ENCODE measurements at regions not wholly inside any gene's neighbourhood (a gene's known extent, or its start where the extent isn't known, plus 50 kb on each side); places are given as distances from the start of the nearest gene placed in this dataset.

GRCh38 chr2:160952464-160953254 is 207.6 kb upstream of the TANK start:
- DNase-seq (ENCODE audit: low read depth in 3 of 3) = no peak

DNA sequence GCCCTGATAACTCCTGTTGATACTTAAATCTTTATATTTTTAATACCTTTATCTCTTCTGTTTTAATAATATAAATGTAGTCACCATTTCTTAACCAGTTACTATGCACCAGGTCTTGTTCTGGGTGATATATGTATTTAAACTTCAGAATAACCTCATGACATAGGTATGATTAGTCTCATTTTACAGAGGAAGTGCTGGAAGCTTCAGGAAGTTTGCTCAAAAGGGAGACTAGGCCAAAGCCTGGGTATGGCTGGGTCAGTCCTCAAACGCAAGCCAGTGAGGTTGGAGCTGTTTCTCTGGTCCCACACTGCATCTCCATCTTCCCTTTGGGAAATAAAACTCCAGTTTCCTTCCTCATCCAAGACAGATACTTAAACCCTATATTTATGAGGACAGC is 204.7 kb upstream of the TANK start:
- DNase-seq (ENCODE audit: low read depth in 3 of 3) = no peak

DNA sequence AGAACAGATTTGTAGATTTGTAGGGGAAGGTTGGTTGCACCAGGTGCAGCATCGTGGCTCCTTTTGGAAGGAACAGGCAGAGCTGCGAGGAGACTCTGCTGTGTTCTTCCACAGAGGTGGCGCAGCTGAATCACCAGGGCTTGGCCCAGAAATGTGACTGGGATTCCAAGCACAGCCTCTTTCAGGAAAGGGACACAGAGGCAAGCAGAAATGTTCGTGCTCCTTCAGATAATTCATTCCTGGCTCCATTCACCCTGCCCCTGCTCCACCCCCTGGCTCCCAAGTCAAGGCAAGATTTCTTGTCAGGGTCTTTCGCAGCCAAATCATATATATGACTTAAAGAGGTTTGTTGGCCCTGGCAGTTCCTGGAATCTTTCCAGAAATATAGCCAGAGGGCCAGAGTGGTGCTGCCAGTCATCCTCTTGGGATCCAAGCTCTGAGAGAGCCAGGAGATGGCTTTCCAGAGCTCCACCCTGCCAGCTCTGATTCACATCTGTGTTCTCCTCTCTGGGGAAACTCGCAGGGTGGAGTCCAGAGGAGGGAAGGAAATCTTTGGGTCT is 203.9 kb upstream of the TANK start:
- DNase-seq (ENCODE audit: low read depth in 3 of 3) = no peak

DNA sequence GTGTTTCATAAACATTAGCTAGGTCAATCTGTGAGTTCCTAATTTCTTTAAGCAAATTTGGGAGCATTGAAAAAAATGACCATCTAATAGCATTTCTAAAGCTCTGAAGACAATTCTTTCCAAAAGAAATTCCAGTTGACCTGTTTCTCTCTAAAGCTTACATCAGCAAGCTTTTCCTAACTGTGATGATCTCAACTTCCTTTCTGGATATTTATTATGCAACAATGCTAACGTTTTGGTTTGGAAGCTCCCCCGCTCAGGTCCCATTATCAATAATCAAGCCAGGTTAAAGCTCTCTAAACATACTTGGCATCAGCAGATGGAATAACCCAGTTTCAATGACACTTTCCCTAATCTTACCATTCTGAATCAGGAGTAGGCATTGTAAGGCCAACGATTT is 196.3 kb upstream of the TANK start:
- DNase-seq (ENCODE audit: low read depth in 3 of 3) = no peak

GRCh38 chr2:160967523-160967922 is 192.7 kb upstream of the TANK start:
- DNase-seq (ENCODE audit: low read depth in 3 of 3) = no peak

DNA sequence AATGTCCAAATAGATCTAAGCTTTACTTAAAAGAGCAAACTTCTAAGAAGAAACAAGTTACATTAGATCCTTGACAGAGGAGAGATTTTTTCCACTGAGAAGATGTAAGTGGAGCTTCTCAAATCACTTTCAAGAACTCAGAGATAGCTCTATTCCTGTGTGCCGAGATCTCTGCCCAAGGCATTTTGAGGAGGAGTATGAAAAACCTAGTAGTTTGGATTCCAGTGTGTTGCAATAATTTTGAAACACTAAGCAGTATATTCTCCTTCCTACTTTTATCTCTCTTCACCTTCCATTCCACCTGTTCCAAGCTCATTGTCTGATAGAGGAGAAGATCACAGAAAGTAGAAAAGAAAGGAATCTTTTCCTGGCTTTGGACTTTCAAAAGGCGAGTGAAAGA is 192.0 kb upstream of the TANK start:
- DNase-seq (ENCODE audit: low read depth in 3 of 3) = no peak

DNA sequence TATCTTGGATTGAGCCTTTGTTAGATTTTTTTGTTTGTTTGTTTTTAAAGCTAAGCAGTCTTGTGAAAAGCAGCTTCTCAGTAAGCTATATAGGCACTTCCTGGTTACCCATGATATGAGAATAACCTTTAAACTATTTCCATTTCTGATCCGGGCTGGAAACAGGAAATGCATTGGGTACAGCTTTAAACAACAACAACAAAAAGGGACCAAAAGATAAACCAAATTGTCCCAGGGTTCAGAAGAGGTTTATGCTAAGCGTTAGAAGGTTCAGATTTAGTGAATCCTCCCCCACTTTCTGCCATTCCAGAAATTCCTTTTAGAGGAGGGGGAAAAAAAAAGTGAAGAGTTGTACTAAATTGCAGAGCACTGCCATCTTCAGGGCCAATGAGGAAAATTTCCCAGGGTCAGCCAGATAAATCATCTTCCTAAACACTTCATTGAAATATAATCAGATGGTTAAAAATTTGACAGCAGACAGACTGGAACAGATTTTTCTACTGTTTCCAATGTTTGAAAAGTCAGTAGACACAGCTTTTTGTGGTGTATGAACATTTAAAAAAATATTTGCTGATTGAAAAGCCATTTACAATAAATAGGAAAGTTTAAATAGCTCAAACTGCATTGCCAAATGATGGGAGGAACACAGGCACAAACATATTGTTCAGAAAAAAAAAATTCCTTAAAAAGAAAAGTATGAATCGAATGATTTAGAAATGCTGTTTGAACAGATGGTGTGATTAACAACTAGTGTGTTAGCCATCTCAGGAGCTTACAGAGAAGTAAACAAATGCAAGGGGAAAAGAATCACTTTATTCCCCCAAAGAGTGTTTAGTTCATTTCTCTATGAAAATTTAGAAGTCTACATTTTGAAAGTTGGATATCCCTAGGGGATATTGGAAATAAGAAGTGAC is 189.9 kb upstream of the TANK start:
- DNase-seq (ENCODE audit: low read depth in 3 of 3) = no peak

- no peak for DNase-seq (ENCODE audit: low read depth in 3 of 3)
Measured at GRCh38 chr2:160973991-160974390, 186.2 kb upstream of the TANK start.

DNA sequence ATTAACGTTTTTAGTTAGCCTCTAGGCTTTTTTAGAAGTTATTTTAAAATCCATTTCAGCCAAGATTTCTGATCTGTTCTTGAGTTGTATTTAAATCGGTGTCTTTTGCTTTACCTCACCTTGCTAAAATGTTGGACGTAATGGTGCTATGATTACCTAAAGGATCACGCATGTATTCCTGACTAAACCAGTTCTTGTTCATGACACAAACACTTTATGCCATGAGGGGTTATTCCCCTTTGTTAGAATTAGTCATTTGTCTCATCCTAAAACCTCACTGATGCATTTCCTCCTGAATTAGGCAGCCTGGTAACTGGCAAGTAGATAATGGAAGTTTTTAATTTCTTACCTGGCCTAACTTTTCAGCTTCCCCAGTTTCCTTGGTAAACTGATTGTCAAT is 185.4 kb upstream of the TANK start:
- no peak for DNase-seq (ENCODE audit: low read depth in 3 of 3)

DNA sequence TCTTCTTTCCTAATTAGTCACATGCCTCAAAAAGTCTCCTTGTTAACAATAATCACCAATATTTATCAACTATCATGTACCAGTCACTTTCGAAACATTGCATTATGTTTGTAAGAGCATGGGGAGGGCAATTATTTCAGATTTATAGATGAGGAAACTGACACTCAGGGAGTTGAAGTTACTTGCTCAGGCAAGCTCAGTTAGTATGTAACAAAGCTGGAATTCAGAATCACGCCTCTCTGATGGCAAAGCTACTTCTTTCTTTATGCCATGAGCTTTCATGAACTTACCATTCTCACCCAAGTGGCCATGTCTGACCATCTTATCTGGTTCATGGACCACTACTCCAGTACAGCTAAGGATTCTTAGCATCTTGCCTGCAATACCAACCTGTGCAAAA is 183.4 kb upstream of the TANK start:
- DNase-seq (ENCODE audit: low read depth in 3 of 3) = no peak

DNA sequence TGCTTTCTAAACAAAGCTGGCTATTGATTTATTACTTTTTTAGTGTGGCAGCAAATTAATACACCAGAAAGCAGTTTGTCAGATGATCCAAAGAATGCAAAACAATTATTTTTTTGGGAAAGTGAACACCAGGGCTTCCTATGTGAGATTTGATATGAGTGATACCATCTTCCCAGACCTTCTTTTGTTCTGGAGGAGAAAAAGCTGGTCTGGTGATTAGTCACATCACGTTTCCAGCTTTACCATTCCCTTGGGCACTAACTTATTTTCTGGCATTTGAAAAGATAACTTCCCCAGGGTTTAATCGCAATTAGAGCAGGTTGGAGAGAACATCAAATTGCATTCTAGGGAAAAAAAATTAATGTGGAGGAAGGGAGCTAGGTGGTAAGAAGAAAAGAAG is 182.9 kb upstream of the TANK start:
- no peak for DNase-seq (ENCODE audit: low read depth in 3 of 3)

- no peak for DNase-seq (ENCODE audit: low read depth in 3 of 3)
Measured at GRCh38 chr2:160977854-160978253, 182.4 kb upstream of the TANK start.

GRCh38 chr2:160984426-160985077 is 175.7 kb upstream of the TANK start:
- DNase-seq (ENCODE audit: low read depth in 3 of 3) = no peak

- no peak for DNase-seq (ENCODE audit: low read depth in 3 of 3)
Measured at GRCh38 chr2:160989778-160990177, 170.4 kb upstream of the TANK start.

DNA sequence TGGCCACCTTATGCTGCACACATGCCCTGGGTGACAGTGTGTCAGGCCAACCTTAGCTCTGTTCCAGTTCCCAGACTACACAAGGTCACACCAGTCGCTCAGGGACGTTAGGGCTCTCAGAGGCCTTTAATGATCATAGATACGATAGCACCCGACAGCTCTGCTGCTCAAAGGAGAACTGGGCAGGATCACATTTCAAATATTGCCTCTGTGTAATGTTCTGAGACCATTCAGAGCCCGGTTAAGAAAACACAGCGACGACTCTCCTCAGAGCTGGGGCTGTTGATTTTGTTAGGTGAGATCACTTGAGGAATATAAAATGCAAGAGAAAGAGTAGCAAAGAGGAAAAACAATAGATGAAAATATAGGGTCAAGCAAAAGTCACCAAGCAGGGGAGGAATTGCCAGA is 166.6 kb upstream of the TANK start:
- no peak for DNase-seq (ENCODE audit: low read depth in 3 of 3)

DNA sequence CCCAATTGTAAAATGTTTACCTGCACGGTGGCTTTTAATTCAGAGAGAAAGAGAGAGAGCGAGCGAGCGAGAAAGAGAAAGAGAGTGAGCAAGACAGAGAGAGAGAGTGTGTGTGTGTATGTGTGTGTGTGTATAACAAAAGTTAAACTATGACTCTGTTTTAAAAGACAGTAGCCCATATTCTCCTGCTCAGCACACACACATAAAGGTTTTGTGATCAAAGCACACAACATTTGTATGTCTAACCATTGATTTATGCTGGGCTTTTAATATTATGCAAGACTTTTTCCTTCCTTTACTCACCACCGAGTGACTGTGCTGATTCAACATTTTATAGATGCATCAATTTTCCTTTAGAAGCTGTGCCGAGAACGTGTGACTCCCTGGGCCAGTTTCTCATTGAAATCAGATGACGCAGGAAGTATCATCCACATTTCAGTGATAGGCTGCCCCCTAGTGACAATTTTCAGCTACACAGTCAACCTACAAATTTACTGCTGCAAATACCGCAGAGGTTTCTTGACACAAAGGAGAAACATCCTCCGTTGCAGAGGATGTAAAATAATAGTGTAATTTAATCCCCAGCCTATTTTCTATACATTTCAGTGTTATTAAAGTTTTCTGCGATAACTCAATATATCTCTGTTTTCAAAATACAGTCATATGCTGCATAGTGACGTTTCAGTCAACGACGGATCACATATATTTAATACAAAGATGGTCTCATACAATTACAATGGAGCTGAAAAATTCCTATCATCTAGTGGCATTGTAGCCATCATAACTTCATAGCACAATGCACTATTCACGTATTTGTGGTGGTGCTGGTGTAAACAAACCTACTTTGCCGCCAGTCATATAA is 165.9 kb upstream of the TANK start:
- DNase-seq (ENCODE audit: low read depth in 3 of 3) = peak; percentile 12 to 67 (median 42)

DNA sequence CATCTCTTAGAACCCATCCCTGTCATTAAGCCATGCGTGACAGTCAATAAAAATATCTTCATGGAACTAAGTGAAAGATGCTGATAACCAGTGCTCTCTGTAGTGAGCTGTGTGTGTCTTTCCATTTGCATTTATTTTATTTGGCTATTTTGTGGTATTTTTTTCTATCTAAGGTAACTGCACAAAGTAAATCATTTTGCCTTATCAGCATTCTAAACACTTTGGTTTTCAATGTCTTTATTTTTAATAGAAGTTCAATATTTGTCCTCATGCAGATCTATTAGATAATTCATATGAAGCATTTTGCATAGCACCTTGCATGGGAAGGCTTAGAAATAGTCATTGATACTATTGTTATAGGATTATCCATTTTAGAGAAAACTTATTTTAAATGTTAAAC is 163.6 kb upstream of the TANK start:
- no peak for DNase-seq (ENCODE audit: low read depth in 3 of 3)

DNA sequence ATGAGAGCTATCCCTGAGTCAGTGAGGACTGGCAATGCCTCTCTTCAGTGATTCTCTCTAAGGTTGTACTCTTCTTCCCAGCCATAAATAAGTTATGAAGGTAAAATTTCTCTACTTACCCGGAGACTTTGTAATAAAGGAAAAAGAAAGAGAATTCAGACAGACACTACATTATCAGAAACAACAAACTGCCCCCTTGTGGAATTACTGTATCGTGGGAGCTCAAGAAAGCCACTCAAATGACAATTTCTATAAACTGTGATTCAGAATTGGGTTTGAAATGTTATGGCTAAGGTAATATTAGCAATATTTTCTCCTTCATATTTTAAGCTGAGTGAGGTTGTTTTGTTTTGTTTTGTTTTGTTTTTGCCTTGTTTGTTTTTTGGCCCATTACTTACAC is 155.8 kb upstream of the TANK start:
- DNase-seq (ENCODE audit: low read depth in 3 of 3) = no peak

- DNase-seq (ENCODE audit: low read depth in 3 of 3) = no peak
Measured at GRCh38 chr2:161005170-161005569, 155.1 kb upstream of the TANK start.

DNA sequence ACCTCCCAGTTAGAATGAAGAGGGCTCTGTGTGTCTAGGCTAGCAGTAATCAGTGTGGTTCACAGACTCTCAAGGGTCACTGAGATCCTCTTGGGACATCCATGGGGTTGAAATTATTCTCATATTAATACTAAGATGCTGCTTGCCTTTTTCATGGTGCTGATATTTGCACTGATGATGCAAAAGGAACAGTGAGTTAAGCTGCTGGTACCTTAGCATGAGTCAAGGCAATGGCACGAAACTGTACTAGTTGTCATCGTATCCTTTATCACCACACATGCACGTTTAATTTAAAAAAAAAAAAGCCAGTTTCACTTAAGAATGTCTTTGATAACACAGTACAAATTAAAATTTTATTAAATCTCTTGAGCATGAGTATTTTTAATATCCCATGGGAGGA is 151.9 kb upstream of the TANK start:
- DNase-seq (ENCODE audit: low read depth in 3 of 3) = no peak

DNA sequence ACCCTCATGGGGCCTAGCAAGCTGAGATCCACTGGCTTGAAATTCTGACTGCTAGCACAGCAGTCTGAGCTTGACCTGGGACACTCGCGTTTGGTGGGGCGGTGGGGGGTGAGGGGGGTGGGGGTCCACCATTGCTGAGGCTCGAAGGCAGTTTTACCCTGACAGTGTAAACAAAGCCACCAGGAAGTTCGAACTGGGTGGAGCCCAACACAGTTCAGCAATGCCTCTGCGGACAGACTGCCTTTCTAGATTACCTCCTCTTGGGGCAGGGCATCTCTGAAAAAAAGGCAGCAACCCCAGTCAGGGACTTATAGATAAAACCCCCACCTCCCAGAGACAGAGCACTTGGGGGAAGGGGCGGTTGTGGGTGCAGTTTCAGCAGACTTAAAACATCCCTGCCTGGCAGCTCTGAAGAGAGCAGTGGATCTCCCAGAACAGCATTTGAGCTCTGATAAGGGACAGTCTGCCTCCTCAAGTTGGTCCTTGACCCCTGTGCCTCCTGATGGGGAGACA is 149.7 kb upstream of the TANK start:
- DNase-seq (ENCODE audit: low read depth in 3 of 3) = no peak
